ENCODE measurements at regions not wholly inside any gene's neighbourhood (a gene's known extent, or its start where the extent isn't known, plus 50 kb on each side); places are given as distances from the start of the nearest gene placed in this dataset.
"Not testable (repeated sequence)": the region's sequence is repeated elsewhere in the genome, so short reads cannot be mapped to it uniquely, and the experiment has no call there.

- dilution Hi-C loops (cut with HindIII; ENCODE audit: low sequenced_read_pairs, unreplicated experiment); POLR2A ChIA-PET (ENCODE audit: unreplicated experiment): not testable (repeated sequence)
- WGBS, 2 experiments (ENCODE audit: extremely low coverage in 2 of 2, insufficient read length in 1 of 2) = no CpG with 5 or more reads among the region's 5 CpGs
These were observed 167.1 kb upstream of the MEF2C start for GRCh38 chr5:89050062-89050461.

More at GRCh38 chr5:89050062-89050461, 167.1 kb upstream of the MEF2C start:
- H4K20me1 ChIP-seq (ENCODE audit: insufficient read depth, low read length); H4K91ac ChIP-seq (ENCODE audit: insufficient read depth, low read depth, low read length); H3K36me3 ChIP-seq (ENCODE audit: control insufficient read depth, insufficient read depth, low read length); H2BK20ac ChIP-seq (ENCODE audit: low read depth, low read length); ATAC-seq (ENCODE audit: low read depth); H2BK15ac ChIP-seq (ENCODE audit: low read depth, low read length); H3K9ac ChIP-seq (ENCODE audit: low read depth, low read length); H3K4ac ChIP-seq (ENCODE audit: low read depth, low read length); H3K27me3 ChIP-seq (ENCODE audit: control insufficient read depth, insufficient read depth, low read length); H3K4me2 ChIP-seq (ENCODE audit: low read depth, low read length); H3K23ac ChIP-seq (ENCODE audit: low read depth, low read length); H3K79me1 ChIP-seq (ENCODE audit: low read depth in 1 of 2, low read length in 2 of 2); H2AFZ ChIP-seq (replicated peaks; ENCODE audit: low read length, poor library complexity); H4K8ac ChIP-seq (ENCODE audit: low read depth in 2 of 2, low read length in 2 of 2); DNase-seq; H2AK9ac ChIP-seq (replicated peaks; ENCODE audit: low read depth, low read length, poor library complexity); H2BK5ac ChIP-seq (ENCODE audit: low read depth, low read length, poor library complexity, severe bottlenecking); H4K5ac ChIP-seq (ENCODE audit: low read depth, low read length); H3K9me1 ChIP-seq (ENCODE audit: insufficient read depth, low read length); intact Hi-C loops (cut with micrococcal nuclease); H3K14ac ChIP-seq (replicated peaks; ENCODE audit: low read depth, low read length); BruUV-seq (replicated peaks); H3K18ac ChIP-seq (ENCODE audit: low read depth, low read length); H3K4me3 ChIP-seq (ENCODE audit: insufficient read depth, low read depth, low read length); in situ Hi-C loops (cut with MboI; ENCODE audit: low sequenced_read_pairs); H3K9me3 ChIP-seq (ENCODE audit: control insufficient read depth, insufficient read depth, low read length); H3K4me1 ChIP-seq (ENCODE audit: control insufficient read depth, insufficient read depth, low read length); H2AK5ac ChIP-seq (ENCODE audit: low read depth, low read length); H2BK120ac ChIP-seq (ENCODE audit: low read depth, low read length); H3K27ac ChIP-seq (ENCODE audit: insufficient read depth, low read length); H3K56ac ChIP-seq (ENCODE audit: extremely low read depth, insufficient read depth, low read length): not testable (repeated sequence)
- CTCF ChIA-PET = interaction anchor here (0.9 kb wide), 1 partner anchor 9 kb away, joined by 4 read pairs; no protein-coding TSS in a partner anchor
